ENCODE measurements at regions not wholly inside any gene's neighbourhood (a gene's known extent, or its start where the extent isn't known, plus 50 kb on each side); places are given as distances from the start of the nearest gene placed in this dataset.

DNA sequence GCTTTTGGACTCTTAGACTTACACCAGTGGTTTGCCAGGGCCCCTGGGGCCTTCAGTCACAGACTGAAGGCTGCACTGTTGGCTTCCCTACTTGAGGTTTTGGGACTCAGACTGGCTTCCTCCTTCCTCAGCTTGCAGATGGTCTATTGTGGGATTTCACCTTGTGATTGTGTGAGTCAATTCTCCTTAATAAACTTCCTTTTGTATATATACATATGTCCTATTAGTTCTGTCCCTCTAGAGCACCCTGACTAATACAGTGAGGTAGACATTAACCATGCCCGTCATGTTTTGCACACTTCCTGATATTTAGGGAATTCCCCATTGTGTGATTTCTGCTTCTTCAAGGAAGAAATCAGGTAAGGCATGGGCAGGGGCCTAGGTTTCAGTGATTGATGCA, 147.8 kb upstream of the CA10 start:
- TF ChIP-seq CTCF (conservative IDR thresholded peaks at IDR 0.05) (no peak), EZH2 (IDR thresholded peaks at IDR 0.05; ENCODE audit: low read depth) (no peak)
